Ovary (tissue), 3 donors: ENCODE measurements at regions not wholly inside any gene's neighbourhood (a gene's known extent, or its start where the extent isn't known, plus 50 kb on each side); places are given as distances from the start of the nearest gene placed in this dataset.

ENCODE experiments used
- CTCF ChIP-seq, 3 donors: fragments of 450-650 bp in 2 of 3; fragments of 200-600 bp in 1 of 3; IDR thresholded peaks; one replicate each; pipeline versions ENCODE4 v1.5.1 to v1.8.0; 2016 to 2022; ENCODE audit warnings: antibody characterized with exemption in 3 of 3, mild to moderate bottlenecking in 1 of 3
- EP300 ChIP-seq: sonication (generic); formaldehyde crosslinking; IDR thresholded peaks from one replicate; pipeline ENCODE4 v1.6.1; 2017; ENCODE audit warnings: antibody characterized with exemption
- donor health status: DM: no; HTN: no; CAD: no.

GRCh38 chr6:25133568-25133967 lies 145.6 kb upstream of the CARMIL1 start:
- TF ChIP-seq CTCF (IDR thresholded peaks at IDR 0.05) (no peak), EP300 (no peak)
